GM23338 (cell line): ENCODE measurements at regions not wholly inside any gene's neighbourhood (a gene's known extent, or its start where the extent isn't known, plus 50 kb on each side); places are given as distances from the start of the nearest gene placed in this dataset.

Experiments used
- ATAC-seq: fragments of 200-7000 bp; cut with Tn5 transposase; 3 replicates; pipeline ENCODE4 v1.9.1; 2020
- DNase-seq: peaks from one replicate; pipeline ENCODE4 v3.0.0-alpha.2; 2015; ENCODE audit warnings: low spot score
- H2AFZ ChIP-seq: fragments of 200-600 bp; sonication (generic); 2 replicates; pipeline ENCODE4 v1.8.0; 2016; ENCODE audit warnings: antibody characterized with exemption, mild to moderate bottlenecking, moderate library complexity
- H3F3A ChIP-seq: fragments of 200-600 bp; sonication (generic); replicated peaks from 2 replicates; pipeline ENCODE4 v1.8.0; 2017; ENCODE audit warnings: antibody characterized with exemption, mixed run types, low read depth
- H3K27ac ChIP-seq: fragments of 200-600 bp; sonication (generic); 2 replicates; pipeline ENCODE4 v1.6.1; 2016; ENCODE audit warnings: low read depth
- H3K27me3 ChIP-seq: fragments of 200-600 bp; sonication (generic); 2 replicates; pipeline ENCODE4 v1.8.0; 2016; ENCODE audit warnings: mild to moderate bottlenecking, mixed run types, moderate library complexity; ENCODE audit not compliant: insufficient read depth
- H3K36me3 ChIP-seq: fragments of 200-600 bp; sonication (generic); 2 replicates; pipeline ENCODE4 v1.8.0; 2016; ENCODE audit warnings: mild to moderate bottlenecking; ENCODE audit not compliant: insufficient read depth
- H3K4me1 ChIP-seq: fragments of 200-600 bp; sonication (generic); 2 replicates; pipeline ENCODE4 v1.8.0; 2016; ENCODE audit warnings: mild to moderate bottlenecking, moderate library complexity; ENCODE audit not compliant: insufficient read depth
- H3K4me2 ChIP-seq: fragments of 200-600 bp; sonication (generic); 2 replicates; pipeline ENCODE4 v1.7.1; 2017; ENCODE audit warnings: mixed run types
- H3K4me3 ChIP-seq: fragments of 200-600 bp; sonication (generic); 2 replicates; pipeline ENCODE4 v1.6.1; 2016; ENCODE audit warnings: mixed run types
- H3K79me2 ChIP-seq: fragments of 200-600 bp; sonication (generic); replicated peaks from 2 replicates; pipeline ENCODE4 v1.8.0; 2017; ENCODE audit warnings: mild to moderate bottlenecking; ENCODE audit not compliant: insufficient read depth
- H3K9me2 ChIP-seq: fragments of 200-600 bp; sonication (generic); 2 replicates; pipeline ENCODE4 v1.8.0; 2017; ENCODE audit not compliant: insufficient read depth
- H4K20me1 ChIP-seq: fragments of 200-600 bp; sonication (generic); replicated peaks from 2 replicates; pipeline ENCODE4 v1.8.0; 2017; ENCODE audit warnings: mild to moderate bottlenecking; ENCODE audit not compliant: insufficient read depth
- H3K27ac Mint-ChIP-seq: 2 replicates; pipeline ENCODE4 v1.8.0; 2020; ENCODE audit warnings: inconsistent platforms, mild to moderate bottlenecking, moderate library complexity, mixed read lengths
- H3K27me3 Mint-ChIP-seq: 3 replicates; pipeline ENCODE4 v1.8.0; 2022; ENCODE audit warnings: low read depth, mild to moderate bottlenecking, moderate library complexity, mixed read lengths, inconsistent platforms; ENCODE audit not compliant: insufficient read depth, poor library complexity
- H3K36me3 Mint-ChIP-seq: 3 replicates; pipeline ENCODE4 v1.8.0; 2021; ENCODE audit warnings: low read depth, mild to moderate bottlenecking, inconsistent platforms, moderate library complexity, mixed read lengths
- H3K4me1 Mint-ChIP-seq: 3 replicates; pipeline ENCODE4 v1.8.0; 2020; ENCODE audit warnings: mild to moderate bottlenecking, inconsistent platforms, mixed read lengths
- H3K4me3 Mint-ChIP-seq: 3 replicates; pipeline ENCODE4 v1.8.0; 2021; ENCODE audit warnings: moderate library complexity, mild to moderate bottlenecking, inconsistent platforms, mixed read lengths
- H3K9me3 Mint-ChIP-seq: 3 replicates; pipeline ENCODE4 v1.8.0; 2020; ENCODE audit warnings: moderate library complexity, mild to moderate bottlenecking, inconsistent platforms, mixed read lengths
- CREB1 ChIP-seq: fragments of 250-450 bp; sonication (Bioruptor Pico); IDR thresholded peaks from 2 replicates; pipeline ENCODE4 v1.5.0; 2020; ENCODE audit warnings: low read depth, mild to moderate bottlenecking, moderate library complexity
- CTCF ChIP-seq, 2 experiments: fragments of 200-600 bp in 1 of 2; sonication (generic) in 1 of 2; conservative IDR thresholded peaks; 2 replicates each; pipeline versions ENCODE4 v1.5.1 to v1.6.1; 2016 to 2017; ENCODE audit warnings: antibody characterized with exemption in 2 of 2, low read depth in 2 of 2, mild to moderate bottlenecking in 2 of 2, moderate library complexity in 1 of 2
- ETS1 ChIP-seq: IDR thresholded peaks from 2 replicates; pipeline ENCODE4 v1.6.1; 2016; ENCODE audit warnings: antibody characterized with exemption
- EZH2 ChIP-seq: fragments of 200-600 bp; sonication (generic); IDR thresholded peaks from one replicate; pipeline ENCODE4 v1.8.0; 2017; ENCODE audit warnings: antibody characterized with exemption, mild to moderate bottlenecking, low read depth; ENCODE audit not compliant: unreplicated experiment
- EZH2phosphoT487 ChIP-seq: fragments of 200-600 bp; sonication (generic); IDR thresholded peaks from one replicate; pipeline ENCODE4 v1.8.1; 2018; ENCODE audit warnings: antibody characterized with exemption; ENCODE audit not compliant: unreplicated experiment
- JUNB ChIP-seq: IDR thresholded peaks from one replicate; pipeline ENCODE4 v1.6.1; 2016; ENCODE audit warnings: antibody characterized with exemption; ENCODE audit not compliant: unreplicated experiment
- NANOG ChIP-seq: IDR thresholded peaks from 2 replicates; pipeline ENCODE4 v1.6.1; 2016; ENCODE audit warnings: antibody characterized with exemption, borderline replicate concordance
- POLR2AphosphoS5 ChIP-seq: IDR thresholded peaks from 2 replicates; pipeline ENCODE4 v1.6.1; 2016; ENCODE audit warnings: antibody characterized with exemption, low read depth
- REST ChIP-seq: IDR thresholded peaks from one replicate; pipeline ENCODE4 v1.6.1; 2018; ENCODE audit warnings: antibody characterized with exemption; ENCODE audit not compliant: unreplicated experiment
- STAT1 ChIP-seq: IDR thresholded peaks from one replicate; pipeline ENCODE4 v1.6.1; 2016; ENCODE audit warnings: antibody characterized with exemption; ENCODE audit not compliant: unreplicated experiment
- ZNF114 ChIP-seq: fragments of 250-450 bp; sonication (Bioruptor Pico); IDR thresholded peaks from 2 replicates; pipeline ENCODE4 v1.5.0; 2020; ENCODE audit warnings: mild to moderate bottlenecking, moderate library complexity
- ZNF331 ChIP-seq: fragments of 250-450 bp; sonication (Bioruptor Pico); IDR thresholded peaks from 2 replicates; pipeline ENCODE4 v1.5.0; 2020; ENCODE audit warnings: low read depth, mild to moderate bottlenecking, moderate library complexity
- ZNF462 ChIP-seq: fragments of 250-450 bp; sonication (Bioruptor Pico); IDR thresholded peaks from 2 replicates; pipeline ENCODE4 v1.5.0; 2020; ENCODE audit warnings: mild to moderate bottlenecking, moderate library complexity

GRCh38 chr6:163809364-163809763 is 394.8 kb downstream of the QKI start:
- Histone ChIP-seq H3K79me2 (no peaks in the 10 kb centered on the region), H4K20me1 (no peaks in the 10 kb centered on the region), H3F3A (no peaks in the 10 kb centered on the region), H3K9me2 (no peaks in the 10 kb centered on the region), H3K27ac (no peak overlapping the region), H2AFZ (no peak overlapping the region), H3K4me1 (peaks cover 16% of the 10 kb centered on the region), H3K27me3 (no peaks in the 10 kb centered on the region), H3K4me2 (no peak overlapping the region), H3K36me3 (no peaks in the 10 kb centered on the region), H3K4me3 (no peak overlapping the region)
- no peak for ATAC-seq
- no peak for DNase-seq
- TF ChIP-seq CREB1 (CRISPR knock-in tag) (no peak), JUNB (no peak), STAT1 (no peak), ETS1 (no peak), CTCF (conservative IDR thresholded peaks at IDR 0.05; ENCODE audit: low read depth in 2 of 2) (no peak), EZH2 (no peak), REST (no peak), POLR2AphosphoS5 (no peak), EZH2phosphoT487 (no peak), NANOG (no peak), ZNF331 (CRISPR knock-in tag) (no peak), ZNF114 (CRISPR knock-in tag) (no peak), ZNF462 (CRISPR knock-in tag) (no peak)
- Mint-ChIP-seq H3K27me3 (no peaks in the 10 kb centered on the region), H3K27ac (no peak overlapping the region), H3K36me3 (no peaks in the 10 kb centered on the region), H3K4me1 (peaks cover 15% of the 10 kb centered on the region), H3K9me3 (no peaks in the 10 kb centered on the region), H3K4me3 (no peak overlapping the region)
